ENCODE measurements at regions not wholly inside any gene's neighbourhood (a gene's known extent, or its start where the extent isn't known, plus 50 kb on each side); places are given as distances from the start of the nearest gene placed in this dataset.

DNA sequence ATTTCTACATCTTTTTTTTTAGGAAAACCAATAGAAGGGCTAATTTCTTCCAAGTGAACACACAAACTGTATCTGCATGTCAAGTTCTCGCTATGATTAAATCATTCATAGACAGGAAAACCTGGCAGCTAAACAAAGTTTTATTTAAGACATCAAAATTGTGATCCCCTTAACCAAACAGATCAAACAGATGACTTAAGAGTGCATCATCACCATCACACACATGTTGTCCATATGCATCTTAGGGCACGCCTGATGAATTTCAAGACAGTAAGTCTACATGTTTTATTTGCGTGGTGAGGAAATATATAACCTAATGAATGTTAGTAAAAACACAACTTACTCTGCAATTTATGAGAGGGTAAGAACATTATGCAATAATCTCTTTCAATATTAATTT lies 317.0 kb upstream of the ANXA10 start:
- no peak overlapping the region for H3K4me3 ChIP-seq (ENCODE audit: low read depth, low read length)
- ChIA-PET CTCF (no interaction called here), POLR2A (no interaction called here)
- TF ChIP-seq, protein P1, sequence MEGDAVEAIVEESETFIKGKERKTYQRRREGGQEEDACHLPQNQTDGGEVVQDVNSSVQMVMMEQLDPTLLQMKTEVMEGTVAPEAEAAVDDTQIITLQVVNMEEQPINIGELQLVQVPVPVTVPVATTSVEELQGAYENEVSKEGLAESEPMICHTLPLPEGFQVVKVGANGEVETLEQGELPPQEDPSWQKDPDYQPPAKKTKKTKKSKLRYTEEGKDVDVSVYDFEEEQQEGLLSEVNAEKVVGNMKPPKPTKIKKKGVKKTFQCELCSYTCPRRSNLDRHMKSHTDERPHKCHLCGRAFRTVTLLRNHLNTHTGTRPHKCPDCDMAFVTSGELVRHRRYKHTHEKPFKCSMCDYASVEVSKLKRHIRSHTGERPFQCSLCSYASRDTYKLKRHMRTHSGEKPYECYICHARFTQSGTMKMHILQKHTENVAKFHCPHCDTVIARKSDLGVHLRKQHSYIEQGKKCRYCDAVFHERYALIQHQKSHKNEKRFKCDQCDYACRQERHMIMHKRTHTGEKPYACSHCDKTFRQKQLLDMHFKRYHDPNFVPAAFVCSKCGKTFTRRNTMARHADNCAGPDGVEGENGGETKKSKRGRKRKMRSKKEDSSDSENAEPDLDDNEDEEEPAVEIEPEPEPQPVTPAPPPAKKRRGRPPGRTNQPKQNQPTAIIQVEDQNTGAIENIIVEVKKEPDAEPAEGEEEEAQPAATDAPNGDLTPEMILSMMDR (IDR thresholded peaks at IDR 0.05; ENCODE audit: insufficient read depth, low read length, missing control alignments): no peak
- no peak for DNase-seq (ENCODE audit: low read depth, low spot score)

DNA sequence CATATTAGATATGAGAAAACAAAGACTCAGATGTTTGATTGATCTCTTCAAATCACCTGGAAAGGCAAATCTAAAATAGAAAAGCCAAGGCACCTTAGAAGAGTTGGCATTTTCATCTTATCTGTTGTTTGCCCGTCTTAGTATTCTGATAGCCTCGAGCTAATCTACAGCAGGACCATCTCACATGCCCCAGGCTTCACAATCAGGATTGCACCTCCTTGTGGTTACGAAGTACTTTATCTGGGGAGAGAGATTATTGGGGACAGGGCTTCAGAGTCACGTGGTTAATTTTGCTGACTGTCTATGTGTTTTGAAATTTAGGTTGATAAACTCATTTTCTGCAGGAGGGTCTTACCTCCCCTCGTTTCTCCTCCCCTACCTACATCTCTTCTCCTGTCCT lies 313.1 kb upstream of the ANXA10 start:
- CTCF ChIA-PET: no interaction called here
- no peak for DNase-seq (ENCODE audit: low read depth, low spot score)
- POLR2A ChIA-PET: no interaction called here
- no peak overlapping the region for H3K4me3 ChIP-seq (ENCODE audit: low read depth, low read length)
- TF ChIP-seq, protein P1 (IDR thresholded peaks at IDR 0.05; ENCODE audit: insufficient read depth, low read length, missing control alignments): no peak

DNA sequence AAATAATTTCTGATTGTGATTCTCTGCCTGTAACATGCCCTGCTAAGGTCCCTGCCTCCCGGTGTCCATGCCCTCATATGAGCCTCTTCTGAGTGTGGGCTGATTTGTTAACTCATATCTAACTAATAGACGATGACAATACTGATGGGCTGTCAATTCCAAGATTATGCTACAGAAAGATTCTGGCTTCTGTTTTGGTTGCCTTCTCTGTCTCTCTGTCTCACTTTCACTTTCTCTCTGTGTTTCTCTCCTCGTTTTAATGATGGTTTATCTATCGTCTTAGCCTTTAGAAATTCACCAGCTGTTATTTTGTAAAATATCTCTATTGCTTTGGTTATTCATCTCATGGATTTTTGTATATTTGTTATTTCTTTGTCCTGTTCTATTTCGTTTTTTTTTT lies 312.5 kb upstream of the ANXA10 start:
- POLR2A ChIA-PET: no interaction called here
- DNase-seq (ENCODE audit: low read depth, low spot score): no peak
- TF ChIP-seq, protein P1 (IDR thresholded peaks at IDR 0.05; ENCODE audit: insufficient read depth, low read length, missing control alignments): no peak
- H3K4me3 ChIP-seq (ENCODE audit: low read depth, low read length): no peak overlapping the region
- CTCF ChIA-PET: no interaction called here

DNA sequence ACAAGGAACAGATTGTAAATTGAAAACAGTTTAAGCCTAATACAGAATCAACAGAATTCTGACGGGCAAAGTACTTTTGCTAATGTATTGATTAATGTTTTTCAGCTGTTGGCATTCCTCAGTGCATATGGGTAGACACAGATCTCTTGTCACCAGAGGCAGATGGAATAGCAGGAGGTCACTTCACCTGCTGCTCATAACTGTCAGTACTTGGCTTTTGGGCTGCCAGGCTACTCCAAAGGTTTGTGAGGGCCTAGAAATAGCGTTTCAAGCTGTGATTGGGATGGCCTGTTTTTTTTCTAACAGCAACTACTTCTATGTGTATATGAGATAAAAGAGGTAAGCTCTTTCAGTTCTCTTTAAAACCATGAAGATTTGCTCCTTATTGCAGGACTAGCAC lies 307.5 kb upstream of the ANXA10 start:
- TF ChIP-seq, protein P1 (IDR thresholded peaks at IDR 0.05; ENCODE audit: insufficient read depth, low read length, missing control alignments): no peak
- no peak overlapping the region for H3K4me3 ChIP-seq (ENCODE audit: low read depth, low read length)
- no peak for DNase-seq (ENCODE audit: low read depth, low spot score)
- ChIA-PET CTCF (no interaction called here), POLR2A (no interaction called here)

DNA sequence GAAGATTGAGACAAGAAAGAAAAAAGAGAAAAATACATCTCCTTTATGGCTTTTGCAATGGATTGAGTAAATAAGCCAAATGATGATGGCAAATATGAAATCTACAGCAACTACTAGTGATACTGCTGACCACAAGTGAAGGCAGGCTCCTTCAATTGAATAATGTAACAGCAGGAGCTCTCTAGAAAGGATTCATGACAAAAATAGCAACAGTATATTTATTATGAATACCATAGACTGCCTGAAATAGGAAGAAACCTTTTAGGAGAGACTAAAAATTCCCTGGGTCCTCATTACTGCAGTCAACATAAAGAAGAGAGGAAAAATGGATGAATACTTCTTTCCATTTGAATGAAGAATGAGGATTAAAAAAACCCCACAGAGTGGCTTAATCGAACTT lies 306.8 kb upstream of the ANXA10 start:
- TF ChIP-seq, protein P1 (IDR thresholded peaks at IDR 0.05; ENCODE audit: insufficient read depth, low read length, missing control alignments): no peak
- H3K4me3 ChIP-seq (ENCODE audit: low read depth, low read length): no peak overlapping the region
- ChIA-PET POLR2A (no interaction called here), CTCF (no interaction called here)
- DNase-seq (ENCODE audit: low read depth, low spot score): no peak

DNA sequence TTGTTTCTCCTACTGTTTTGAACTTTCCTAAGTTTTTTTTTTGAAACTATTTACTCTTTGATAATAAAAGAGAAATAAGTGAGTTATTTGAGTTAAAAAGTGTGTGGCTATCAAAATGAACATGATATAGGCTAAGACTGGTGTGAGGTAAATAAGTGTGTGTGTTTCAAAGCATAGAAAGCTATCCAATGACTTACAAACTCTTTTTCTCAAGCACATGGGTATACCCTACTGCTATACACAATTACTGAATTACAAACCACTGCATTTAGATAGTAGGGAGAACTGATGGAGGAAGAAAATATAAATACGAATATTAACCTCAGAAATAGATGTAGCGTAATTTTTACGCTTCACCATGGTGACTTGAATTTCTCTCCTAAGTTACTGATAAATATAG lies 305.8 kb upstream of the ANXA10 start:
- TF ChIP-seq, protein P1 (IDR thresholded peaks at IDR 0.05; ENCODE audit: insufficient read depth, low read length, missing control alignments): no peak
- DNase-seq (ENCODE audit: low read depth, low spot score): no peak
- ChIA-PET CTCF (no interaction called here), POLR2A (no interaction called here)
- H3K4me3 ChIP-seq (ENCODE audit: low read depth, low read length): no peak overlapping the region

Data from AG04449 (cell line).